Ovary (tissue), 7 donors: ENCODE measurements at regions not wholly inside any gene's neighbourhood (a gene's known extent, or its start where the extent isn't known, plus 50 kb on each side); places are given as distances from the start of the nearest gene placed in this dataset.

ENCODE experiments used
- DNase-seq, 5 donors: peaks; one replicate each; pipeline ENCODE4 v3.0.0-alpha.2; 2019 to 2020
- H3K27ac ChIP-seq, 2 donors: fragments of 200-600 bp; one replicate each; pipeline versions ENCODE4 v1.5.1 to v1.8.0; 2019 to 2022
- H3K27me3 ChIP-seq: fragments of 200-600 bp; one replicate; pipeline ENCODE4 v1.8.0; 2022
- H3K36me3 ChIP-seq: fragments of 200-600 bp; sonication (generic); one replicate; pipeline ENCODE4 v1.5.1; 2019
- H3K4me1 ChIP-seq: one replicate; pipeline ENCODE4 v1.8.1; 2013; ENCODE audit warnings: mild to moderate bottlenecking, moderate library complexity; ENCODE audit not compliant: insufficient read depth
- H3K4me3 ChIP-seq: fragments of 200-600 bp; sonication (generic); one replicate; pipeline ENCODE4 v1.5.1; 2017
- H3K9me3 ChIP-seq, 2 donors: fragments of 200-600 bp in 1 of 2; sonication (generic) in 1 of 2; one replicate each; pipeline versions ENCODE4 v1.5.1 to v1.8.1; 2013 to 2019; ENCODE audit warnings: mild to moderate bottlenecking in 1 of 2, moderate library complexity in 1 of 2
- EP300 ChIP-seq: sonication (generic); formaldehyde crosslinking; IDR thresholded peaks from one replicate; pipeline ENCODE4 v1.6.1; 2017; ENCODE audit warnings: antibody characterized with exemption
- POLR2A ChIP-seq: fragments of 450-650 bp; IDR thresholded peaks from one replicate; pipeline ENCODE4 v1.6.1; 2017; ENCODE audit warnings: antibody characterized with exemption, mild to moderate bottlenecking, moderate library complexity
- WGBS, 3 donors: extraction: QIAGEN DNeasy Blood & Tissue Kit in 1 of 3; methylation state at CpG; one replicate each; pipeline versions ENCODE4 v1.1.5 to v1.1.7; 2013 to 2017; 5-methylcytosine and 5-hydroxymethylcytosine counted together
- intact Hi-C, 4 donors: fragments of 100-400 bp; cut with DNase I; formaldehyde crosslinking; loops; one replicate each; pipeline versions ENCODE4 v1.11.0 to v1.15.1; 2022 to 2023
- TF ChIP-seq, protein P1 (sequence below), 3 donors: fragments of 450-650 bp in 2 of 3; fragments of 200-600 bp in 1 of 3; IDR thresholded peaks; one replicate each; pipeline versions ENCODE4 v1.5.1 to v1.8.0; 2016 to 2022; ENCODE audit warnings: antibody characterized with exemption in 3 of 3, mild to moderate bottlenecking in 1 of 3
- donor health status: DM: no; HTN: no; CAD: no; lungs with moderate emphysema.
- donor health status: DM: no; HTN: no; CAD: no.
- donor health status: Bipolar disorder and iron deficiency.
- donor health status: DM: no; HTN: no; CAD: no.
- donor health status: DM: yes; HTN: yes; CAD: no.

DNA sequence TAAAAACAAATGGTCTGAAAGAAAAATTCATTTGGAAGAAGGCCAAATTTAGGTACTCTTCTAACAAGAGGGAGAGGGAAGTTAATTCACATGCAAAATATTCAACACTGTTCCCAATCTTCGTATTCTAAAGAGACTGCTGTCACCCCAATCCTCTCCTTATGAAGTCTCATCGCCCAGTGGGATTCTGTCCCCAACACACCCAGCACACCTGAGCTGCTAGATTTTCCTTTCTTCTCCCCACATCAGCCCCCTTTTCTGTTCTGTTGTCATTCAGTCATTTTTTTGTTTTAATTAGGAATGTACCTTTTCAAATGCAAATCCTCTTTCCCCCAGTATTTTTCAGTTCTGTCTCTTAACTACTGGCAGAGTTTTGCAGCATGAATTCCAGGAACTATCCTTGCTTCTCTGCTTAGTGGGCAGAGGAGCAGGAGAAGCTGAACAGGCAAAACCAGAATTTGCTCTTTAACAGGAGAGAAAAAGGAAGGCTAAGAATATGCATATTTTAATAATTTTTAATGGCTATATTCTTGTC is 366.9 kb downstream of the MAN2A1 start:
- WGBS, 3 donors: 91 to 94% (median 93%) methylated on average over 2 of the region's 2 CpGs
- DNase-seq: no peak
- Histone ChIP-seq H3K36me3 (no peaks in the 10 kb centered on the region), H3K9me3 (no peaks in the 10 kb centered on the region), H3K27ac (no peak overlapping the region), H3K4me3 (no peak overlapping the region), H3K4me1 (peaks cover 2% of the 10 kb centered on the region), H3K27me3 (no peaks in the 10 kb centered on the region)
- TF ChIP-seq POLR2A: no peak
- no peak for TF ChIP-seq EP300
- TF ChIP-seq, protein P1, sequence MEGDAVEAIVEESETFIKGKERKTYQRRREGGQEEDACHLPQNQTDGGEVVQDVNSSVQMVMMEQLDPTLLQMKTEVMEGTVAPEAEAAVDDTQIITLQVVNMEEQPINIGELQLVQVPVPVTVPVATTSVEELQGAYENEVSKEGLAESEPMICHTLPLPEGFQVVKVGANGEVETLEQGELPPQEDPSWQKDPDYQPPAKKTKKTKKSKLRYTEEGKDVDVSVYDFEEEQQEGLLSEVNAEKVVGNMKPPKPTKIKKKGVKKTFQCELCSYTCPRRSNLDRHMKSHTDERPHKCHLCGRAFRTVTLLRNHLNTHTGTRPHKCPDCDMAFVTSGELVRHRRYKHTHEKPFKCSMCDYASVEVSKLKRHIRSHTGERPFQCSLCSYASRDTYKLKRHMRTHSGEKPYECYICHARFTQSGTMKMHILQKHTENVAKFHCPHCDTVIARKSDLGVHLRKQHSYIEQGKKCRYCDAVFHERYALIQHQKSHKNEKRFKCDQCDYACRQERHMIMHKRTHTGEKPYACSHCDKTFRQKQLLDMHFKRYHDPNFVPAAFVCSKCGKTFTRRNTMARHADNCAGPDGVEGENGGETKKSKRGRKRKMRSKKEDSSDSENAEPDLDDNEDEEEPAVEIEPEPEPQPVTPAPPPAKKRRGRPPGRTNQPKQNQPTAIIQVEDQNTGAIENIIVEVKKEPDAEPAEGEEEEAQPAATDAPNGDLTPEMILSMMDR (IDR thresholded peaks at IDR 0.05): no peak
- intact Hi-C loops: no loop called here

DNA sequence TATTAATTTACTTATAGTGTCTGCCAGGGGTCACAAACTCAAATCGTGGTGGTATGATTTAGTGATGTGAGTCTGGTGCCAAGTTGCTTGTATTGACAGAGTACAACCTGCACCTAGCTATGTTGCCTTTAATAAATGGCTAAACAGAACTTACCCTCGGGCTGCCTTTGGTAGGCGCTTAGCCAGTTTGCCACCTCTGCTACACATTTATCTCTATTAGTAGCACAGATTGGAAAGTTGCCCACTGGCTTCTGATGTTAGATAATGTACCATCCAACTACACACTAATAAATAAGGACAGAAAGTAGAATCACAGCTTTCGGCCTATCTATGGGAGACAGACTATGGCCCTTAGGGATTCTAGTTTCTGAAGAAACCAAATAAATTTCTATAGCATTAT is 368.4 kb downstream of the MAN2A1 start:
- intact Hi-C loops: no loop called here
- no peak for DNase-seq
- no peak overlapping the region for H3K27ac ChIP-seq
- no peaks in the 10 kb centered on the region for H3K27me3 ChIP-seq
- H3K9me3 ChIP-seq: no peaks in the 10 kb centered on the region
- H3K4me1 ChIP-seq: peaks cover 2% of the 10 kb centered on the region
- H3K36me3 ChIP-seq: no peaks in the 10 kb centered on the region
- WGBS, 3 donors: 75 to 78% (median 76%) methylated on average over 4 of the region's 4 CpGs
- no peak overlapping the region for H3K4me3 ChIP-seq
- TF ChIP-seq POLR2A: no peak
- TF ChIP-seq EP300: no peak
- TF ChIP-seq, protein P1 (IDR thresholded peaks at IDR 0.05): no peak

DNA sequence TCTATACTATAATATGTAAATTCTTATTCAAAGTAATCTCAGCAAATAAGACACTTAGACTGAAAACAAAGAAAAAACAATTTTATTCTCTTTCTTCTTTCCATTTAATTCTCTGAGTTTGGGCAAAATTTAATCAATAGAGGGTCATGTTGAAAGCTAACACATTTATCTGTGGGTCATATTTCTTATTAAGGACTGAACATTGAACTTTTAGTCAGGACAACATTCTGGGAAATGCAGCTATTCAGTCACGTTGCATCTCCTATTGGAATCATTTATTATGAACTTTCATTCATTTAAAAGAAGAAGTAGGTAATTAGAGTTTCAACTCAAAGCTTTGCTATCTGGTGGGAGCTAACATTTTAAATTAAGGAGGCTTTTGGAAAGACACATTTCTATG is 372.5 kb downstream of the MAN2A1 start:
- Histone ChIP-seq H3K27me3 (no peaks in the 10 kb centered on the region), H3K4me3 (no peak overlapping the region), H3K36me3 (no peaks in the 10 kb centered on the region), H3K27ac (no peak overlapping the region), H3K4me1 (no peaks in the 10 kb centered on the region), H3K9me3 (no peaks in the 10 kb centered on the region)
- intact Hi-C loops: no loop called here
- 46 to 75% (median 55%) methylated on average over 1 of the region's 1 CpG for WGBS, 3 donors
- DNase-seq: no peak
- TF ChIP-seq EP300 (no peak), POLR2A (no peak)
- TF ChIP-seq, protein P1 (IDR thresholded peaks at IDR 0.05): no peak

DNA sequence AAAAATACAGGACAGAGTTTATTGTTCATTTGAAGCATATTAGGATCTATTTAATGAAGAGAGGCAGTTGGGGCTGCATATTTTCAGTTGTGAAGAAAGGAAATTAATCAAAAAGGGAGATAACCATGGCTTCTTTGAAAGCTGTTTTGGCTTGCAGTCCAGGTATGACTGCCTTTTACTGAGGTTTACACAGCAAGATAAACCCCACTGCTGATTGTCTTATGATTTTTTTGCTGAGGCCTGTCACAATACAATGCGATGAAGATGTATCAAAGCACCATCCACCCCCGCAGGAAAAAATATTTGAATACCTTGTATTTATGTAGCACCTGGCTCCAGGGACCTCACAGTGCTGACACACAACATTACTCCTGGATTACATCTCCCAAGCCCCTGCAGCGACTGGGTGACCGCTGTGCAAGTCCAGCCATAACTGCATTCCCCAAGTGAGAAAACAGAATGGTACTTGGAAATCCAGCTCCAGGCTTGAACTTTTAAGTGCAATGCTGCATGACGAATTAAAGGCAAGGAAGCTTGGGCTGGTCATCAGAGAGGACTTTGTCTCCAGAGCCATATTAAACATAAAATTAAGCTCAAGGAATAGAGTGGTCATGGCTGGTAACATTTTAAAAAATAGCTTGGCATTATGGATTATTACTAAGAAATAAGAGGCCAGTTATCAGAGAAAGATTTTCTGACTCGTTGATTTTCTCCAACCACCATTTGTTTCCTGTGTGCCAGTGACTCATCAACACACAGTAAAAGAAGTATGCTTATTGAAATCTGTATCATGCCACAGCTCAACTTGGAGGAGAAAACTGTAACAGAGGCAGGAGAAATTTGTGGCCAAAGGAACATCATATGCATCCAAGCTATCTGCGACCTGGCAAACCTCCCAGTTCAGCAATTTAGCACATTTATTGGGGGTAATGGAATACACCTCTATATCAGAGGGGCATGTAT is 374.2 kb downstream of the MAN2A1 start:
- Histone ChIP-seq H3K4me3 (no peak overlapping the region), H3K9me3 (no peaks in the 10 kb centered on the region), H3K36me3 (no peaks in the 10 kb centered on the region), H3K4me1 (no peaks in the 10 kb centered on the region), H3K27ac (no peak overlapping the region), H3K27me3 (no peaks in the 10 kb centered on the region)
- DNase-seq: no peak
- intact Hi-C loops: no loop called here
- TF ChIP-seq POLR2A: no peak
- TF ChIP-seq EP300: no peak
- TF ChIP-seq, protein P1 (IDR thresholded peaks at IDR 0.05): no peak
- WGBS, 3 donors: 78 to 80% (median 80%) methylated on average over 7 of the region's 7 CpGs
